HCT116 (cell line): ENCODE measurements at regions not wholly inside any gene's neighbourhood (a gene's known extent, or its start where the extent isn't known, plus 50 kb on each side); places are given as distances from the start of the nearest gene placed in this dataset.

Experiments used
- ATAC-seq: fragments of 200-7000 bp; cut with Tn5 transposase; 2 replicates; pipeline ENCODE4 v1.9.1; 2020; ENCODE audit warnings: mild to moderate bottlenecking, moderate library complexity
- BruUV-seq: library from RNA; stranded (reverse); fragments of 400-500 nt; replicated peaks from 2 replicates; lab custom pipeline; 2021; lab: Mats Ljungman, UMichigan
- CTCF ChIA-PET: fragments of 300-600 bp; sonication (Branson Sonifier 250); formaldehyde crosslinking; loops from one replicate; lab custom pipeline; 2021; ENCODE audit warnings: antibody characterized with exemption; lab: Charles Lee
- POLR2A ChIA-PET: fragments of 300-600, 350-600 bp; sonication (Branson Sonifier 250); formaldehyde crosslinking; loops from one replicate; lab custom pipeline; 2021; ENCODE audit warnings: antibody characterized with exemption; lab: Charles Lee
- RAD21 ChIA-PET, 2 experiments: fragments of 300-600 bp; sonication (Branson Sonifier 250); formaldehyde crosslinking; loops; one replicate each; lab custom pipeline; 2023; ENCODE audit warnings: low total read pairs in 2 of 2; ENCODE audit not compliant: uncharacterized antibody in 2 of 2, unreplicated experiment in 2 of 2, low non-redundant PET in 1 of 2; lab: Charles Lee
- DNase-seq: peaks from one replicate; pipeline ENCODE4 v3.0.0-alpha.2; 2010; ENCODE audit warnings: low read depth, low spot score
- H2AFZ ChIP-seq: fragments of 200-600 bp; shearing (Covaris generic), sonication (generic); 2 replicates; pipeline ENCODE4 v1.6.1; 2017; ENCODE audit warnings: low read depth, mixed run types, mixed read lengths, antibody characterized with exemption, low read length; ENCODE audit not compliant: poor library complexity, severe bottlenecking
- H3K27ac ChIP-seq: 2 replicates; pipeline ENCODE4 v1.5.1; 2012; ENCODE audit warnings: low read depth, low read length
- H3K27me3 ChIP-seq: fragments of 200-600 bp; sonication (generic); 2 replicates; pipeline ENCODE4 v1.6.1; 2016; ENCODE audit warnings: mixed run types, low read length, mixed read lengths; ENCODE audit not compliant: insufficient read depth
- H3K36me3 ChIP-seq, 2 experiments: fragments of 200-500 bp in 1 of 2; fragments of 200-600 bp in 1 of 2; sonication (Bioruptor generic) in 1 of 2; sonication (generic) in 1 of 2; 2 replicates each; pipeline versions ENCODE4 v1.5.1 to v1.6.1; 2014 to 2016; ENCODE audit warnings: low read length in 2 of 2, inconsistent platforms in 1 of 2, mixed read lengths in 1 of 2, mixed run types in 1 of 2; ENCODE audit not compliant: insufficient read depth in 2 of 2, control insufficient read depth in 1 of 2
- H3K4me1 ChIP-seq, 2 experiments: fragments of 200-600 bp in 1 of 2; sonication (generic) in 1 of 2; 2 replicates each; pipeline versions ENCODE4 v1.5.1 to v1.6.1; 2012 to 2017; ENCODE audit warnings: low read length in 2 of 2, inconsistent platforms in 1 of 2, mild to moderate bottlenecking in 1 of 2, mixed read lengths in 1 of 2, mixed run types in 1 of 2, moderate library complexity in 1 of 2; ENCODE audit not compliant: insufficient read depth in 2 of 2, control insufficient read depth in 1 of 2
- H3K4me2 ChIP-seq: fragments of 200-600 bp; sonication (generic); 2 replicates; pipeline ENCODE4 v1.6.1; 2017; ENCODE audit warnings: mixed run types, low read length, mixed read lengths
- H3K4me3 ChIP-seq, 2 experiments: fragments of 200-600 bp in 1 of 2; sonication (generic) in 1 of 2; replicated peaks in 1 of 2; 2 replicates each; pipeline ENCODE4 v1.5.1; 2011 to 2016; ENCODE audit warnings: low read length in 2 of 2, control low read depth in 1 of 2, low read depth in 1 of 2, mild to moderate bottlenecking in 1 of 2, mixed read lengths in 1 of 2, mixed run types in 1 of 2
- H3K79me2 ChIP-seq: fragments of 200-600 bp; sonication (generic); 2 replicates; pipeline ENCODE4 v1.6.1; 2017; ENCODE audit warnings: mild to moderate bottlenecking, mixed run types, low read length, moderate library complexity, mixed read lengths; ENCODE audit not compliant: insufficient read depth
- H3K9ac ChIP-seq: fragments of 200-600 bp; sonication (generic); 2 replicates; pipeline ENCODE4 v1.6.1; 2016; ENCODE audit warnings: low read length, mixed read lengths
- H3K9me2 ChIP-seq: fragments of 200-600 bp; sonication (generic), shearing (Covaris generic); 2 replicates; pipeline ENCODE4 v1.6.1; 2017; ENCODE audit warnings: mixed run types, mild to moderate bottlenecking, moderate library complexity; ENCODE audit not compliant: insufficient read depth
- H3K9me3 ChIP-seq, 2 experiments: fragments of 200-500 bp in 1 of 2; fragments of 200-600 bp in 1 of 2; sonication (Bioruptor generic) in 1 of 2; sonication (generic) in 1 of 2; 2 replicates each; pipeline ENCODE4 v1.6.1; 2014 to 2017; ENCODE audit warnings: low read length in 2 of 2, mixed read lengths in 2 of 2, inconsistent platforms in 1 of 2, low read depth in 1 of 2, mild to moderate bottlenecking in 1 of 2, mixed run types in 1 of 2, moderate library complexity in 1 of 2; ENCODE audit not compliant: control insufficient read depth in 1 of 2, insufficient read depth in 1 of 2
- H4K20me1 ChIP-seq: fragments of 200-600 bp; sonication (generic), shearing (Covaris generic); 2 replicates; pipeline ENCODE4 v1.6.1; 2017; ENCODE audit warnings: mixed run types, mild to moderate bottlenecking, moderate library complexity; ENCODE audit not compliant: insufficient read depth
- ATF3 ChIP-seq: IDR thresholded peaks from 2 replicates; pipeline ENCODE4 v1.6.1; 2012
- CEBPB ChIP-seq: IDR thresholded peaks from 2 replicates; pipeline ENCODE4 v1.6.1; 2012; ENCODE audit warnings: low read depth
- CTCF ChIP-seq, 3 experiments: fragments of 200-600 bp in 1 of 3; sonication (generic) in 1 of 3; IDR thresholded peaks in 2 of 3; conservative IDR thresholded peaks in 1 of 3; 2 replicates each; pipeline ENCODE4 v1.5.1; 2012 to 2017; ENCODE audit warnings: low read depth in 2 of 3, low read length in 2 of 3, antibody characterized with exemption in 1 of 3, borderline replicate concordance in 1 of 3, control low read depth in 1 of 3, mild to moderate bottlenecking in 1 of 3, mixed read lengths in 1 of 3, mixed run types in 1 of 3, moderate library complexity in 1 of 3; ENCODE audit not compliant: insufficient read depth in 1 of 3
- EGR1 ChIP-seq: IDR thresholded peaks from 2 replicates; pipeline ENCODE4 v1.6.1; 2012; ENCODE audit warnings: low read depth
- ELF1 ChIP-seq: IDR thresholded peaks from 2 replicates; pipeline ENCODE4 v1.6.1; 2012; ENCODE audit warnings: low read depth, borderline replicate concordance
- EZH2 ChIP-seq: fragments of 200-600 bp; sonication (generic); IDR thresholded peaks from 2 replicates; pipeline ENCODE4 v1.6.1; 2017; ENCODE audit warnings: antibody characterized with exemption, mixed run types
- EZH2phosphoT487 ChIP-seq: fragments of 200-600 bp; IDR thresholded peaks from 2 replicates; pipeline ENCODE4 v1.6.1; 2018; ENCODE audit warnings: antibody characterized with exemption, borderline replicate concordance
- FOSL1 ChIP-seq: IDR thresholded peaks from 2 replicates; pipeline ENCODE4 v1.6.1; 2012; ENCODE audit warnings: low read depth
- POLR2A ChIP-seq: IDR thresholded peaks from 2 replicates; pipeline ENCODE4 v1.7.0; 2011; ENCODE audit warnings: borderline replicate concordance; ENCODE audit not compliant: insufficient read depth, insufficient read length; ENCODE audit errors: extremely low read depth
- POLR2AphosphoS5 ChIP-seq: IDR thresholded peaks from 2 replicates; pipeline ENCODE4 v1.6.1; 2011; ENCODE audit warnings: mild to moderate bottlenecking, low read depth, low read length, moderate library complexity
- SIN3A ChIP-seq: IDR thresholded peaks from 2 replicates; pipeline ENCODE4 v1.6.1; 2012; ENCODE audit warnings: low read depth
- SRF ChIP-seq: IDR thresholded peaks from 2 replicates; pipeline ENCODE4 v1.6.1; 2012; ENCODE audit warnings: low read depth
- TCF7L2 ChIP-seq: IDR thresholded peaks from 2 replicates; pipeline ENCODE4 v1.7.0; 2011; ENCODE audit warnings: borderline replicate concordance, inconsistent platforms; ENCODE audit not compliant: insufficient read depth, insufficient read length; ENCODE audit errors: extremely low read depth
- YY1 ChIP-seq: IDR thresholded peaks from 2 replicates; pipeline ENCODE4 v1.6.1; 2011; ENCODE audit warnings: low read length, low read depth, moderate library complexity, mild to moderate bottlenecking; ENCODE audit not compliant: insufficient replicate concordance; ENCODE audit errors: extremely low read depth
- ZBTB33 ChIP-seq: IDR thresholded peaks from 2 replicates; pipeline ENCODE4 v1.6.1; 2011; ENCODE audit warnings: mild to moderate bottlenecking, low read length, moderate library complexity; ENCODE audit not compliant: insufficient replicate concordance; ENCODE audit errors: extremely low read depth
- ZFX ChIP-seq: fragments of 450-650 bp; IDR thresholded peaks from 2 replicates; pipeline ENCODE4 v1.6.1; 2017
- intact Hi-C: fragments of 100-400 bp; cut with micrococcal nuclease; formaldehyde crosslinking; loops from 2 replicates; pipeline ENCODE4 v1.10.0; 2022
- TF ChIP-seq, protein P1 (sequence below): IDR thresholded peaks from 2 replicates; pipeline ENCODE4 v1.6.1; 2012; ENCODE audit warnings: low read depth
- TF ChIP-seq, protein P2 (sequence below): IDR thresholded peaks from 2 replicates; pipeline ENCODE4 v1.6.1; 2012

DNA sequence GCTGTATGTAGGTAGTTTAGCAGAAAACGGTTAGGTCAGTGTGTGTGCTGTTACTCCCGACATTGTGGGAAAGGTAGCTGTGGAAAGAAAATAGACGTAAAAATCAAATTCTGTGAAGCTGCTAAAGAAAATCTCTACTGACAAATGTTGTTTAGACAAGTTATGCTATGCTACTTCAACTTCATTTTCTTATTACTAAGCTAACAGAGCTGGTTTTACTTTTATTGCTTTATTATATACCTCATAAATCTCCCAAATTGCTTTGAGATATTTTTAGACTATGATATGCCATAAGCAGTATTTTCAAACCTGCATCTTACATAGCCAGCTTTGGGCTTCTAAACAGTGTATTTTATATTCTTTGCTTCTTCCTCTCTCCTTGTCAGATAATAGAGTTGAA, 108.2 kb upstream of the PACRGL start:
- Histone ChIP-seq H3K9me3 (no peaks in the 10 kb centered on the region), H2AFZ (no peak overlapping the region), H3K27me3 (no peaks in the 10 kb centered on the region), H3K9ac (no peak overlapping the region), H3K36me3 (no peaks in the 10 kb centered on the region)
- POLR2A ChIA-PET: no interaction called here
- no peak for DNase-seq
- intact Hi-C loops: no loop called here
- no peak for ATAC-seq
- CTCF ChIA-PET: no interaction called here
- no peak for TF ChIP-seq TCF7L2
- TF ChIP-seq CTCF (IDR thresholded peaks at IDR 0.05 in 2 of 3, conservative IDR thresholded peaks at IDR 0.05 in 1 of 3; ENCODE audit: borderline replicate concordance in 1 of 3, insufficient read depth in 1 of 3, low read depth in 2 of 3, low read length in 2 of 3): no peak
- TF ChIP-seq POLR2A: no peak
- no peak for TF ChIP-seq EGR1
- TF ChIP-seq POLR2AphosphoS5: no peak
- TF ChIP-seq ATF3: no peak
- TF ChIP-seq ELF1: no peak
- no peak for TF ChIP-seq CEBPB
- no peak for TF ChIP-seq EZH2
- no peak for TF ChIP-seq FOSL1
- no peak for TF ChIP-seq SRF
- no peak for TF ChIP-seq ZFX
- no peak for TF ChIP-seq YY1
- TF ChIP-seq, protein P1, sequence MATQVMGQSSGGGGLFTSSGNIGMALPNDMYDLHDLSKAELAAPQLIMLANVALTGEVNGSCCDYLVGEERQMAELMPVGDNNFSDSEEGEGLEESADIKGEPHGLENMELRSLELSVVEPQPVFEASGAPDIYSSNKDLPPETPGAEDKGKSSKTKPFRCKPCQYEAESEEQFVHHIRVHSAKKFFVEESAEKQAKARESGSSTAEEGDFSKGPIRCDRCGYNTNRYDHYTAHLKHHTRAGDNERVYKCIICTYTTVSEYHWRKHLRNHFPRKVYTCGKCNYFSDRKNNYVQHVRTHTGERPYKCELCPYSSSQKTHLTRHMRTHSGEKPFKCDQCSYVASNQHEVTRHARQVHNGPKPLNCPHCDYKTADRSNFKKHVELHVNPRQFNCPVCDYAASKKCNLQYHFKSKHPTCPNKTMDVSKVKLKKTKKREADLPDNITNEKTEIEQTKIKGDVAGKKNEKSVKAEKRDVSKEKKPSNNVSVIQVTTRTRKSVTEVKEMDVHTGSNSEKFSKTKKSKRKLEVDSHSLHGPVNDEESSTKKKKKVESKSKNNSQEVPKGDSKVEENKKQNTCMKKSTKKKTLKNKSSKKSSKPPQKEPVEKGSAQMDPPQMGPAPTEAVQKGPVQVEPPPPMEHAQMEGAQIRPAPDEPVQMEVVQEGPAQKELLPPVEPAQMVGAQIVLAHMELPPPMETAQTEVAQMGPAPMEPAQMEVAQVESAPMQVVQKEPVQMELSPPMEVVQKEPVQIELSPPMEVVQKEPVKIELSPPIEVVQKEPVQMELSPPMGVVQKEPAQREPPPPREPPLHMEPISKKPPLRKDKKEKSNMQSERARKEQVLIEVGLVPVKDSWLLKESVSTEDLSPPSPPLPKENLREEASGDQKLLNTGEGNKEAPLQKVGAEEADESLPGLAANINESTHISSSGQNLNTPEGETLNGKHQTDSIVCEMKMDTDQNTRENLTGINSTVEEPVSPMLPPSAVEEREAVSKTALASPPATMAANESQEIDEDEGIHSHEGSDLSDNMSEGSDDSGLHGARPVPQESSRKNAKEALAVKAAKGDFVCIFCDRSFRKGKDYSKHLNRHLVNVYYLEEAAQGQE: no peak
- TF ChIP-seq EZH2phosphoT487: no peak
- TF ChIP-seq, protein P2, sequence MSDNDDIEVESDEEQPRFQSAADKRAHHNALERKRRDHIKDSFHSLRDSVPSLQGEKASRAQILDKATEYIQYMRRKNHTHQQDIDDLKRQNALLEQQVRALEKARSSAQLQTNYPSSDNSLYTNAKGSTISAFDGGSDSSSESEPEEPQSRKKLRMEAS: no peak
- no peak for TF ChIP-seq SIN3A
- TF ChIP-seq ZBTB33: no peak
- TF ChIP-seq, all 23 proteins: peak for 0
- Histone ChIP-seq H3K4me1 (no peaks in the 10 kb centered on the region), H3K4me3 (no peak overlapping the region), H3K9me2 (no peaks in the 10 kb centered on the region), H3K4me2 (no peak overlapping the region), H4K20me1 (no peaks in the 10 kb centered on the region), H3K27ac (no peak overlapping the region), H3K79me2 (no peaks in the 10 kb centered on the region)
- BruUV-seq: no TSS peak
- RAD21 ChIA-PET: no interaction called here
